ENCODE measurements at regions not wholly inside any gene's neighbourhood (a gene's known extent, or its start where the extent isn't known, plus 50 kb on each side); places are given as distances from the start of the nearest gene placed in this dataset.

DNA sequence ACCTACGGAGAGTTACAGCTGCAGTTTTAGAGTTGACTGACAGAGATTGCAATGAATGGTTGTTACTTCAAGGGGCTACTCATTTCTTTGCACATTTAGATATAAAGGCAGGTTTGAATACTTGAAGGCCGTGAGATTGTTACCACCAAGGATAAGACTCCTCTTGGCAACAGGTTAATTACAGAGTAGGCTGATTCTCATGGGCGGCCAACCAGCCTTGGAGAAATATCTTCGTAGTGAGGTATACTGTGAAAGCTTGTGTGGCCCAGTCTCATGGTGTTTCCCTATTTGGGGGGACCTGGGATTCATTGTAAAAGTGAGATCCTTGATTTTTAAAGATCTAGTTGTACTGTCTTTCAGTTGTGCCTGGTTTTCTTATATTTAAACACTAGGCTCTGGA, 103.2 kb upstream of the OLFM3 start:
- no peak for DNase-seq
- ATAC-seq (ENCODE audit: low FRiP score in 2 of 2): no peak
- Histone ChIP-seq H3K9me3 (no peaks in the 10 kb centered on the region), H3K27ac (no peak overlapping the region), H3K27me3 (no peaks in the 10 kb centered on the region), H3K36me3 (no peaks in the 10 kb centered on the region), H3K4me3 (no peak overlapping the region), H3K4me1 (no peaks in the 10 kb centered on the region)
- 88 to 89% methylated on average over 4 of the region's 4 CpGs for WGBS, 2 donors
- no peak for TF ChIP-seq POLR2A (IDR thresholded peaks at IDR 0.05)
- no peak for TF ChIP-seq POLR2AphosphoS5 (IDR thresholded peaks at IDR 0.05)
- TF ChIP-seq, protein P1, sequence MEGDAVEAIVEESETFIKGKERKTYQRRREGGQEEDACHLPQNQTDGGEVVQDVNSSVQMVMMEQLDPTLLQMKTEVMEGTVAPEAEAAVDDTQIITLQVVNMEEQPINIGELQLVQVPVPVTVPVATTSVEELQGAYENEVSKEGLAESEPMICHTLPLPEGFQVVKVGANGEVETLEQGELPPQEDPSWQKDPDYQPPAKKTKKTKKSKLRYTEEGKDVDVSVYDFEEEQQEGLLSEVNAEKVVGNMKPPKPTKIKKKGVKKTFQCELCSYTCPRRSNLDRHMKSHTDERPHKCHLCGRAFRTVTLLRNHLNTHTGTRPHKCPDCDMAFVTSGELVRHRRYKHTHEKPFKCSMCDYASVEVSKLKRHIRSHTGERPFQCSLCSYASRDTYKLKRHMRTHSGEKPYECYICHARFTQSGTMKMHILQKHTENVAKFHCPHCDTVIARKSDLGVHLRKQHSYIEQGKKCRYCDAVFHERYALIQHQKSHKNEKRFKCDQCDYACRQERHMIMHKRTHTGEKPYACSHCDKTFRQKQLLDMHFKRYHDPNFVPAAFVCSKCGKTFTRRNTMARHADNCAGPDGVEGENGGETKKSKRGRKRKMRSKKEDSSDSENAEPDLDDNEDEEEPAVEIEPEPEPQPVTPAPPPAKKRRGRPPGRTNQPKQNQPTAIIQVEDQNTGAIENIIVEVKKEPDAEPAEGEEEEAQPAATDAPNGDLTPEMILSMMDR (IDR thresholded peaks at IDR 0.05): no peak
- no peak for TF ChIP-seq EP300 (IDR thresholded peaks at IDR 0.05)

DNA sequence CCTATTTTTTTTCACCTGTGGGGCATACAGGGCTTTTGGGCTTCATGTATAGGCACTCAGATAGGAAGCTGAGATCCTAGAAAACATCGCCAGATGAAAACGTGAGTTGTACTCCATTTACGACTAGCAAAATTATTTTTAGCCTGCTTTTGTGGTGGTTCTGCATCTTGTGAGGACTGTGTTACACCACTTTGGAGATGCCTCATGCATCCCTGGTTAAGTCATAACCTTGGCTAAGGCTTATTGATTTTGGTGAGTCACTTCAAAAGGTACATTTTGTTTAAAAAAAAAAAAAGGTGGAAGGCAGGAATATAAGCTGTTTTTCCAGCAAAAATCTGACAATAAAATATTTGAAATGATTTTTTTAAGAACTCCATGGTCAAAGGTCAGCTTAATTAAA, 101.8 kb upstream of the OLFM3 start:
- Histone ChIP-seq H3K27ac (no peak overlapping the region), H3K36me3 (no peaks in the 10 kb centered on the region), H3K27me3 (no peaks in the 10 kb centered on the region), H3K4me1 (no peaks in the 10 kb centered on the region), H3K4me3 (no peak overlapping the region), H3K9me3 (no peaks in the 10 kb centered on the region)
- ATAC-seq (ENCODE audit: low FRiP score in 2 of 2) (no peak), DNase-seq (no peak)
- no peak for TF ChIP-seq EP300 (IDR thresholded peaks at IDR 0.05)
- TF ChIP-seq, protein P1 (IDR thresholded peaks at IDR 0.05): no peak
- no peak for TF ChIP-seq POLR2A (IDR thresholded peaks at IDR 0.05)
- no peak for TF ChIP-seq POLR2AphosphoS5 (IDR thresholded peaks at IDR 0.05)
- 83 to 86% methylated on average over 3 of the region's 3 CpGs for WGBS, 2 donors

DNA sequence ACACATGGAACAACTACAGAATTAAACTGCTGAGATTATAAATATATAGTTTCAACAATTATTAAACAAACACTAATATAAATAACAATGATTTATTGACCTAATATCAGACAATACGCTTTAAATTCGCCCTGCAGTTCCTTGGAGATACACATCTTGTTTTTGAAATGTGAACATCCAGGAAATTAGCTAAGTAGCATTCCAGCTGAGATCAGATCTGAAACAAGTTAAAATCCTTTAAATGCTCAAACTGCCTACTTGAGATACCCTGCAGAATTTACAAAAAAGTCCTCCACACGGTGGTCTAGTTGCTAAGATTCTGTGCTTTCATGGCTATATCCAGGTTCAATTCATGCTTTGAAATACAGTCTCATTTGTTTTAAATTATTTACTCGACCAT, 101.4 kb upstream of the OLFM3 start:
- Histone ChIP-seq H3K9me3 (no peaks in the 10 kb centered on the region), H3K4me3 (no peak overlapping the region), H3K36me3 (no peaks in the 10 kb centered on the region), H3K4me1 (no peaks in the 10 kb centered on the region), H3K27me3 (no peaks in the 10 kb centered on the region), H3K27ac (no peak overlapping the region)
- ATAC-seq (ENCODE audit: low FRiP score in 2 of 2): no peak
- TF ChIP-seq EP300 (IDR thresholded peaks at IDR 0.05) (no peak), POLR2AphosphoS5 (IDR thresholded peaks at IDR 0.05) (no peak), POLR2A (IDR thresholded peaks at IDR 0.05) (no peak)
- TF ChIP-seq, protein P1 (IDR thresholded peaks at IDR 0.05): no peak
- WGBS, 2 donors: 60 to 62% methylated on average over 4 of the region's 4 CpGs
- no peak for DNase-seq

DNA sequence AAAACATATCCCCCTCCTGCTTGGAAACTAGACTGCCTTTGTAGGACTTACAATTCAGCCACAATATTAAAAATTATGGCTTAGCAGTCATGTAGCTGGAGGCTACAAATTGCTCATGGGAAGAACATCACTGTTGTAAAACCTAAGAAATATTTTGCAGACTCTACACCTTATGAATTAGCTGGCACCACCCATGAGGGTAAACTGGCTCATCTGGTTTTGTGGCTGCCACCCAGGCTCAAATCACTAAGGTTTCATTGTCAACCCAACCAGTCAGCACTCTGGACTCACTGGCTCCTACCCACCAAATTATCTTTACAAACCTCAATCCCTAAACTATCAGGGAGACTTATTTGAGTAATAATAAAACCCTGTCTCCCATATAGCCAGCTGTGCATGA, 100.7 kb upstream of the OLFM3 start:
- no peaks in the 10 kb centered on the region for H3K27me3 ChIP-seq
- DNase-seq (no peak), ATAC-seq (ENCODE audit: low FRiP score in 2 of 2) (no peak)
- H3K4me1 ChIP-seq: no peaks in the 10 kb centered on the region
- H3K4me3 ChIP-seq: no peak overlapping the region
- TF ChIP-seq EP300 (IDR thresholded peaks at IDR 0.05): no peak
- no peak for TF ChIP-seq POLR2AphosphoS5 (IDR thresholded peaks at IDR 0.05)
- TF ChIP-seq, protein P1 (IDR thresholded peaks at IDR 0.05): no peak
- TF ChIP-seq POLR2A (IDR thresholded peaks at IDR 0.05): no peak
- no peaks in the 10 kb centered on the region for H3K36me3 ChIP-seq
- H3K27ac ChIP-seq: no peak overlapping the region
- H3K9me3 ChIP-seq: no peaks in the 10 kb centered on the region

DNA sequence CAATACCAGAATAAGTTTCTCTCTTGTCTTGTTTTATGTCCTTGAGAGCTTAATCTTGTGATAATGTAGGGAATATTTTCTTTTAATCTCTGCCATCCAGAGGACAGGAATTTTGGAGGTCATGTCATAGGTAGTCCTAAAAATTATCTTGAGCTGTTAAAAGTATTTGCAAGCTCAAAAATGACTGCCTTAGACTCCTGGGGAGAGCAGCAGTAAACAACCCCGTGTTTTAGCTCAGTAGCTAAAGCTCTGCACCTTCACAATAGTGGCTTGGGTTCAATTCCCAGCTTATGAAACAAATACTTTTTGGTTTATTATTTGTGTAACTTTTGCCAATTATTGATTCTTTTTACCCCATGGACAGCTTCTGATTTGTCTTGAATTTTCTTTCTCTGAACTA, 99.4 kb upstream of the OLFM3 start:
- Histone ChIP-seq H3K4me3 (no peak overlapping the region), H3K36me3 (no peaks in the 10 kb centered on the region), H3K27me3 (no peaks in the 10 kb centered on the region), H3K27ac (no peak overlapping the region), H3K4me1 (no peaks in the 10 kb centered on the region), H3K9me3 (no peaks in the 10 kb centered on the region)
- 32 to 58% methylated on average over 1 of the region's 1 CpG for WGBS, 2 donors
- ATAC-seq (ENCODE audit: low FRiP score in 2 of 2) (no peak), DNase-seq (no peak)
- TF ChIP-seq, protein P1 (IDR thresholded peaks at IDR 0.05): no peak
- TF ChIP-seq EP300 (IDR thresholded peaks at IDR 0.05) (no peak), POLR2AphosphoS5 (IDR thresholded peaks at IDR 0.05) (no peak), POLR2A (IDR thresholded peaks at IDR 0.05) (no peak)

All from upper lobe of left lung (tissue), 6 donors.